Mesenchymal stem cell (in vitro differentiated cells and primary cell): ENCODE measurements at regions not wholly inside any gene's neighbourhood (a gene's known extent, or its start where the extent isn't known, plus 50 kb on each side); places are given as distances from the start of the nearest gene placed in this dataset.

Experiments
- DNase-seq: peaks from one replicate; pipeline ENCODE4 v3.0.0-alpha.2; 2013
- H2AFZ ChIP-seq: one replicate; pipeline ENCODE4 v1.6.1; 2013; ENCODE audit warnings: low read depth, mild to moderate bottlenecking, control low read depth, inconsistent platforms, low read length, moderate library complexity
- H2AK5ac ChIP-seq: 2 replicates; pipeline ENCODE4 v1.6.1; 2013; ENCODE audit warnings: low read length, moderate library complexity, mild to moderate bottlenecking, inconsistent platforms; ENCODE audit not compliant: severe bottlenecking
- H2BK120ac ChIP-seq: one replicate; pipeline ENCODE4 v1.6.1; 2013; ENCODE audit warnings: low read depth, mild to moderate bottlenecking, inconsistent platforms, low read length, moderate library complexity
- H2BK12ac ChIP-seq, 2 experiments: one replicate each; pipeline ENCODE4 v1.6.1; 2013; ENCODE audit warnings: inconsistent platforms in 2 of 2, low read length in 2 of 2, mild to moderate bottlenecking in 2 of 2, moderate library complexity in 2 of 2, control low read depth in 1 of 2
- H2BK15ac ChIP-seq: one replicate; pipeline ENCODE4 v1.6.1; 2013; ENCODE audit warnings: mild to moderate bottlenecking, low read depth, inconsistent platforms; ENCODE audit not compliant: poor library complexity, severe bottlenecking
- H2BK5ac ChIP-seq: 2 replicates; pipeline ENCODE4 v1.6.1; 2013; ENCODE audit warnings: low read depth, mild to moderate bottlenecking, low read length, control low read depth, inconsistent platforms; ENCODE audit not compliant: poor library complexity, severe bottlenecking
- H3K14ac ChIP-seq, 2 experiments: one replicate each; pipeline ENCODE4 v1.6.1; 2013; ENCODE audit warnings: inconsistent platforms in 2 of 2, low read length in 2 of 2, control low read depth in 1 of 2, mild to moderate bottlenecking in 1 of 2, moderate library complexity in 1 of 2
- H3K18ac ChIP-seq, 2 experiments: one replicate each; pipeline ENCODE4 v1.6.1; 2013; ENCODE audit warnings: inconsistent platforms in 2 of 2, low read length in 2 of 2, control low read depth in 1 of 2, low read depth in 1 of 2, mild to moderate bottlenecking in 1 of 2
- H3K23ac ChIP-seq, 2 experiments: one replicate each; pipeline ENCODE4 v1.6.1; 2013; ENCODE audit warnings: inconsistent platforms in 2 of 2, low read length in 2 of 2, mild to moderate bottlenecking in 2 of 2, moderate library complexity in 2 of 2, control low read depth in 1 of 2
- H3K27ac ChIP-seq: 2 replicates; pipeline ENCODE4 v1.5.1; 2013; ENCODE audit warnings: mild to moderate bottlenecking, moderate library complexity, low read length, control low read depth, inconsistent platforms; ENCODE audit not compliant: poor library complexity, severe bottlenecking
- H3K27me3 ChIP-seq, 2 experiments: 2 replicates each; pipeline versions ENCODE4 v1.6.1 to v1.7.0; 2013; ENCODE audit warnings: low read length in 2 of 2, mild to moderate bottlenecking in 2 of 2, moderate library complexity in 2 of 2, control low read depth in 1 of 2, inconsistent platforms in 1 of 2; ENCODE audit not compliant: control insufficient read depth in 1 of 2, insufficient read depth in 1 of 2
- H3K36me3 ChIP-seq, 2 experiments: 2 replicates each; pipeline versions ENCODE4 v1.6.1 to v1.7.0; 2013; ENCODE audit warnings: low read length in 2 of 2, control low read depth in 1 of 2, inconsistent platforms in 1 of 2, low read depth in 1 of 2, mild to moderate bottlenecking in 1 of 2; ENCODE audit not compliant: insufficient read depth in 2 of 2, control insufficient read depth in 1 of 2
- H3K4ac ChIP-seq, 2 experiments: one replicate each; pipeline ENCODE4 v1.6.1; 2013; ENCODE audit warnings: inconsistent platforms in 2 of 2, low read length in 2 of 2, mild to moderate bottlenecking in 2 of 2, moderate library complexity in 2 of 2, control low read depth in 1 of 2, low read depth in 1 of 2
- H3K4me1 ChIP-seq: 2 replicates; pipeline ENCODE4 v1.6.1; 2013; ENCODE audit warnings: low read depth, low read length, control low read depth; ENCODE audit not compliant: control insufficient read depth, insufficient read depth
- H3K4me2 ChIP-seq: 2 replicates; pipeline ENCODE4 v1.6.1; 2013; ENCODE audit warnings: low read length, mild to moderate bottlenecking, inconsistent platforms; ENCODE audit not compliant: poor library complexity, severe bottlenecking
- H3K4me3 ChIP-seq, 2 experiments: 2 replicates each; pipeline versions ENCODE4 v1.5.1 to v1.7.0; 2013; ENCODE audit warnings: low read length in 2 of 2, mild to moderate bottlenecking in 2 of 2, control low read depth in 1 of 2, low read depth in 1 of 2; ENCODE audit not compliant: insufficient read depth in 1 of 2
- H3K79me1 ChIP-seq: replicated peaks from 2 replicates; pipeline ENCODE4 v1.6.1; 2013; ENCODE audit warnings: mild to moderate bottlenecking, control low read depth, low read length, inconsistent platforms; ENCODE audit not compliant: poor library complexity, severe bottlenecking
- H3K9ac ChIP-seq: 2 replicates; pipeline ENCODE4 v1.7.0; 2013; ENCODE audit warnings: mild to moderate bottlenecking, low read length, moderate library complexity
- H3K9me3 ChIP-seq: 2 replicates; pipeline ENCODE4 v1.7.0; 2013; ENCODE audit warnings: mild to moderate bottlenecking, low read length; ENCODE audit not compliant: control insufficient read depth
- H4K8ac ChIP-seq: one replicate; pipeline ENCODE4 v1.6.1; 2013; ENCODE audit warnings: inconsistent platforms, mild to moderate bottlenecking, low read length, moderate library complexity
- H4K91ac ChIP-seq: one replicate; pipeline ENCODE4 v1.6.1; 2013; ENCODE audit warnings: mild to moderate bottlenecking, low read length, inconsistent platforms
- WGBS: methylation state at CpG from one replicate; pipeline ENCODE4 v1.1.7; 2013; ENCODE audit warnings: mixed read lengths; 5-methylcytosine and 5-hydroxymethylcytosine counted together

- peaks cover 8% of the 10 kb centered on the region for H3K9me3 ChIP-seq
- H2BK15ac ChIP-seq = no peak overlapping the region
- H2BK120ac ChIP-seq = no peak overlapping the region
- no peak overlapping the region for H4K91ac ChIP-seq
- H3K23ac ChIP-seq = no peak overlapping the region
- H3K4me1 ChIP-seq = no peaks in the 10 kb centered on the region
- 83% methylated on average over 2 of the region's 2 CpGs for WGBS
- DNase-seq = peak; percentile 60
- no peak overlapping the region for H3K4me2 ChIP-seq
- H2BK5ac ChIP-seq = no peak overlapping the region
- H3K79me1 ChIP-seq = no peaks in the 10 kb centered on the region
- H3K36me3 ChIP-seq = no peaks in the 10 kb centered on the region
- H3K9ac ChIP-seq = peak overlapping the region; percentile 65
- H3K27me3 ChIP-seq = peaks cover 0 to 6% of the 10 kb centered on the region in 2 experiments
- no peak overlapping the region for H3K18ac ChIP-seq
- no peak overlapping the region for H2BK12ac ChIP-seq
- no peak overlapping the region for H3K27ac ChIP-seq
- no peak overlapping the region for H2AFZ ChIP-seq
- no peak overlapping the region for H2AK5ac ChIP-seq
- H4K8ac ChIP-seq = no peak overlapping the region
- H3K4ac ChIP-seq = no peak overlapping the region
- no peak overlapping the region for H3K4me3 ChIP-seq
- no peak overlapping the region for H3K14ac ChIP-seq
Measured at GRCh38 chr20:17796091-17796563, 96.4 kb downstream of the BANF2 start.

- Histone ChIP-seq H4K91ac (no peak overlapping the region), H2AFZ (no peak overlapping the region), H3K4me1 (no peaks in the 10 kb centered on the region), H3K9me3 (peaks cover 8% of the 10 kb centered on the region), H4K8ac (no peak overlapping the region), H2BK15ac (no peak overlapping the region), H3K36me3 (no peaks in the 10 kb centered on the region), H3K14ac (no peak overlapping the region), H3K4ac (no peak overlapping the region), H3K9ac (peak overlapping the region; percentile 65), H3K4me3 (no peak overlapping the region), H2AK5ac (no peak overlapping the region), H3K27ac (no peak overlapping the region), H3K4me2 (no peak overlapping the region), H2BK12ac (no peak overlapping the region), H3K18ac (no peak overlapping the region), H2BK120ac (no peak overlapping the region), H3K23ac (no peak overlapping the region), H3K27me3 (peaks cover 0 to 6% of the 10 kb centered on the region in 2 experiments), H2BK5ac (no peak overlapping the region), H3K79me1 (no peaks in the 10 kb centered on the region)
- 91% methylated on average over 5 of the region's 5 CpGs for WGBS
- no peak for DNase-seq
Measured at GRCh38 chr20:17795501-17796071, 95.8 kb downstream of the BANF2 start.

GRCh38 chr20:17795003-17795402, 95.2 kb downstream of the BANF2 start:
- Histone ChIP-seq H3K18ac (no peak overlapping the region), H3K9me3 (peaks cover 8% of the 10 kb centered on the region), H3K4me2 (no peak overlapping the region), H4K8ac (no peak overlapping the region), H3K4ac (no peak overlapping the region), H3K4me1 (no peaks in the 10 kb centered on the region), H3K27ac (no peak overlapping the region), H3K14ac (no peak overlapping the region), H2BK120ac (no peak overlapping the region), H3K27me3 (peaks cover 0 to 6% of the 10 kb centered on the region in 2 experiments), H3K79me1 (no peaks in the 10 kb centered on the region), H2AFZ (no peak overlapping the region), H2BK15ac (no peak overlapping the region), H2BK12ac (no peak overlapping the region), H4K91ac (no peak overlapping the region), H2AK5ac (no peak overlapping the region), H3K36me3 (no peaks in the 10 kb centered on the region), H3K9ac (no peak overlapping the region), H3K23ac (no peak overlapping the region), H3K4me3 (no peak overlapping the region), H2BK5ac (no peak overlapping the region)
- no peak for DNase-seq

GRCh38 chr20:17794400-17794799, 94.6 kb downstream of the BANF2 start:
- 88% methylated on average over 3 of the region's 3 CpGs for WGBS
- H3K36me3 ChIP-seq = no peaks in the 10 kb centered on the region
- H3K23ac ChIP-seq = no peak overlapping the region
- H3K9me3 ChIP-seq = peaks cover 6% of the 10 kb centered on the region
- DNase-seq = no peak
- H3K27me3 ChIP-seq = peaks cover 0 to 6% of the 10 kb centered on the region in 2 experiments
- H2BK15ac ChIP-seq = no peak overlapping the region
- no peak overlapping the region for H3K18ac ChIP-seq
- H3K4me1 ChIP-seq = peaks cover 2% of the 10 kb centered on the region
- H3K79me1 ChIP-seq = no peaks in the 10 kb centered on the region
- H4K91ac ChIP-seq = no peak overlapping the region
- H2BK12ac ChIP-seq = no peak overlapping the region
- H3K14ac ChIP-seq = no peak overlapping the region
- H3K27ac ChIP-seq = no peak overlapping the region
- H3K4ac ChIP-seq = no peak overlapping the region
- no peak overlapping the region for H2BK5ac ChIP-seq
- H2BK120ac ChIP-seq = no peak overlapping the region
- H3K4me2 ChIP-seq = no peak overlapping the region
- H3K4me3 ChIP-seq = no peak overlapping the region
- H3K9ac ChIP-seq = no peak overlapping the region
- H4K8ac ChIP-seq = no peak overlapping the region
- no peak overlapping the region for H2AFZ ChIP-seq
- H2AK5ac ChIP-seq = no peak overlapping the region
